AG04450 (cell line): ENCODE measurements at regions not wholly inside any gene's neighbourhood (a gene's known extent, or its start where the extent isn't known, plus 50 kb on each side); places are given as distances from the start of the nearest gene placed in this dataset.

ENCODE experiments used
- CTCF ChIA-PET: fragments of 300-600, 350-600 bp; formaldehyde crosslinking; extraction: SDS; loops from one replicate; lab custom pipeline; 2022; ENCODE audit warnings: antibody characterized with exemption, inconsistent platforms; lab: Charles Lee
- POLR2A ChIA-PET: fragments of 350-600 bp; formaldehyde crosslinking; extraction: SDS; loops from one replicate; lab custom pipeline; 2021; ENCODE audit warnings: antibody characterized with exemption, inconsistent platforms; lab: Yijun Ruan, JAX
- DNase-seq: peaks from one replicate; pipeline ENCODE4 v3.0.0-alpha.2; 2011; ENCODE audit warnings: low read depth, low spot score
- H3K27ac ChIP-seq: one replicate; pipeline ENCODE4 v1.5.1; 2012; ENCODE audit warnings: low read depth, low read length, control low read depth
- H3K27me3 ChIP-seq: one replicate; pipeline ENCODE4 v1.6.0; 2012; ENCODE audit warnings: low read length; ENCODE audit not compliant: control insufficient read depth, insufficient read depth
- H3K4me3 ChIP-seq: 2 replicates; pipeline ENCODE4 v1.5.1; 2011; ENCODE audit warnings: mild to moderate bottlenecking, low read depth, low read length, control low read depth
- H3K9me3 ChIP-seq: 2 replicates; pipeline ENCODE4 v1.5.1; 2012; ENCODE audit warnings: low read length; ENCODE audit not compliant: control insufficient read depth, insufficient read depth
- TF ChIP-seq, protein P1 (sequence below): IDR thresholded peaks from 2 replicates; pipeline ENCODE4 v1.5.1; 2011; ENCODE audit warnings: low read depth, low read length, control low read depth, inconsistent platforms

- TF ChIP-seq, protein P1, sequence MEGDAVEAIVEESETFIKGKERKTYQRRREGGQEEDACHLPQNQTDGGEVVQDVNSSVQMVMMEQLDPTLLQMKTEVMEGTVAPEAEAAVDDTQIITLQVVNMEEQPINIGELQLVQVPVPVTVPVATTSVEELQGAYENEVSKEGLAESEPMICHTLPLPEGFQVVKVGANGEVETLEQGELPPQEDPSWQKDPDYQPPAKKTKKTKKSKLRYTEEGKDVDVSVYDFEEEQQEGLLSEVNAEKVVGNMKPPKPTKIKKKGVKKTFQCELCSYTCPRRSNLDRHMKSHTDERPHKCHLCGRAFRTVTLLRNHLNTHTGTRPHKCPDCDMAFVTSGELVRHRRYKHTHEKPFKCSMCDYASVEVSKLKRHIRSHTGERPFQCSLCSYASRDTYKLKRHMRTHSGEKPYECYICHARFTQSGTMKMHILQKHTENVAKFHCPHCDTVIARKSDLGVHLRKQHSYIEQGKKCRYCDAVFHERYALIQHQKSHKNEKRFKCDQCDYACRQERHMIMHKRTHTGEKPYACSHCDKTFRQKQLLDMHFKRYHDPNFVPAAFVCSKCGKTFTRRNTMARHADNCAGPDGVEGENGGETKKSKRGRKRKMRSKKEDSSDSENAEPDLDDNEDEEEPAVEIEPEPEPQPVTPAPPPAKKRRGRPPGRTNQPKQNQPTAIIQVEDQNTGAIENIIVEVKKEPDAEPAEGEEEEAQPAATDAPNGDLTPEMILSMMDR = no peak
- peaks cover 69% of the 10 kb centered on the region for H3K9me3 ChIP-seq
- no peak overlapping the region for H3K4me3 ChIP-seq
- DNase-seq = no peak
- H3K27ac ChIP-seq = no peak overlapping the region
- ChIA-PET CTCF (no interaction called here), POLR2A (no interaction called here)
- no peaks in the 10 kb centered on the region for H3K27me3 ChIP-seq
Observed at GRCh38 chr5:6181871-6182270, 196.5 kb downstream of the MED10 start.

- Histone ChIP-seq H3K27ac (no peak overlapping the region), H3K9me3 (peaks cover 69% of the 10 kb centered on the region), H3K27me3 (no peaks in the 10 kb centered on the region), H3K4me3 (no peak overlapping the region)
- DNase-seq = no peak
- CTCF ChIA-PET = no interaction called here
- POLR2A ChIA-PET = no interaction called here
- TF ChIP-seq, protein P1 = no peak
Observed at GRCh38 chr5:6181147-6181729, 197.1 kb downstream of the MED10 start.

- H3K9me3 ChIP-seq = peaks cover 63% of the 10 kb centered on the region
- TF ChIP-seq, protein P1 = no peak
- ChIA-PET POLR2A (no interaction called here), CTCF (no interaction called here)
- H3K4me3 ChIP-seq = no peak overlapping the region
- DNase-seq = no peak
- no peaks in the 10 kb centered on the region for H3K27me3 ChIP-seq
- no peak overlapping the region for H3K27ac ChIP-seq
Observed at GRCh38 chr5:6180231-6180872, 198.0 kb downstream of the MED10 start.

DNA sequence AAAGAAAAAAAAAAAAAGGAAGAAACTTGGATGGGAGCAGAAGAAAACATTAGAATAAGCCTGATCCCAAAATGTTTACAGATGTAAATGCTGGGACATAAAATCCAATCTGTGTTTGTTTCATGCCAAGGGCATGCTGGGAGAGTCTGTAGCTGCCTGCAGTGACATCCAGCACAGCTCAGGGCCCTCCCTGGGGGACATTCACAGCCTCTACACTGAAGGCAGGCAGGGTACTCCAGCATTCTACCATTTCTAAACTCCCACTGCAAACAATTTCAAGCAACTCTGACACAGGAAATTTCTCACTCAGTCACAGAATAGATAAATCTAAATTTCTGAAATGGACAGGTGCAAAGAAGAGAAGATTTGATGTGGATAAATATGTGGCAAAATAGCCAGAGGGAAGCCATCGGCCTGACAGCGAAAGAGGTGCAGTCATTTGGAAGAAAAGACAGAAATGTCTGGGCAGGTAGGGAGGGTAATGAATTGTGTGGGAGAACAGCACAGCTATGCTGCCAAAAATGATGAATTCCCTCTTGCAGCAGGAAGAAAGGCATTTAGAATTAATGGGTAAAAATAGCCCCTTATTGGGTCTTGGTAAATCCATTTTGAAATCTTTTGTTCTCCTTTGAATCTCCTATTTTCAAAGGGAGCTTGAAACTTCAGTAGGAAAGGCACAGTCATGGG is 199.4 kb downstream of the MED10 start:
- CTCF ChIA-PET = no interaction called here
- Histone ChIP-seq H3K27ac (no peak overlapping the region), H3K9me3 (peaks cover 54% of the 10 kb centered on the region), H3K4me3 (no peak overlapping the region), H3K27me3 (no peaks in the 10 kb centered on the region)
- no peak for DNase-seq
- POLR2A ChIA-PET = no interaction called here
- TF ChIP-seq, protein P1 = no peak

GRCh38 chr5:6177926-6178325 is 200.4 kb downstream of the MED10 start:
- no peak for DNase-seq
- Histone ChIP-seq H3K27ac (no peak overlapping the region), H3K4me3 (no peak overlapping the region), H3K9me3 (peaks cover 45% of the 10 kb centered on the region), H3K27me3 (no peaks in the 10 kb centered on the region)
- ChIA-PET POLR2A (no interaction called here), CTCF (no interaction called here)
- TF ChIP-seq, protein P1 = no peak
